ENCODE measurements at regions not wholly inside any gene's neighbourhood (a gene's known extent, or its start where the extent isn't known, plus 50 kb on each side); places are given as distances from the start of the nearest gene placed in this dataset.
"Not testable (repeated sequence)": the region's sequence is repeated elsewhere in the genome, so short reads cannot be mapped to it uniquely, and the experiment has no call there.

- ChIA-PET CTCF (no interaction called here), POLR2A (no interaction called here)
Measured at GRCh38 chr9:27800159-27800558, 226.9 kb upstream of the C9orf72 start.

- POLR2A ChIA-PET = no interaction called here
- CTCF ChIA-PET = no interaction called here
Measured at GRCh38 chr9:27800692-27801370, 227.6 kb upstream of the C9orf72 start.

GRCh38 chr9:27801545-27801944 is 228.3 kb upstream of the C9orf72 start:
- CTCF ChIA-PET = interaction anchor here (1.0 kb wide), 1 partner anchor 58 kb away, joined by 3 read pairs; no protein-coding TSS in a partner anchor
- POLR2A ChIA-PET = no interaction called here

DNA sequence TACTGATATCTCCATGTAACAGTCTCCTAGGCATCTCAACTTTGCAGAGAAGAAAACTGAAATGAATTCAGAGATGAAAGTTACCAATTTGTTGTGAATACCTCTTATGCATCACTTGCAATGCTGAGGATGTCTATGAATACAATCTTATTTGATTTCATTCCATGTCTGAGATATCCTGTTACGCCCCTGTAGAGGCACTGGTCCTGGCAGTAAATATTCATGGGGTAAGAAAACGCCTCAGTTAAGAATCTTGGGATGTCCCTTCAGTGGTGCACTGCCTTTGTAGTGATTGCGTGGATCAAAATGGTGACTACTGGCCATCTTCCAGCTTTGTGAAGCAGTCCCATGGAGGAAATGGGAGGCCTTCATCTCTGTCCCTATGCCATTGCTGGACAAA is 229.1 kb upstream of the C9orf72 start:
- POLR2A ChIA-PET = no interaction called here
- CTCF ChIA-PET = interaction anchor here (1.0 kb wide), 1 partner anchor 59 kb away, joined by 3 read pairs; no protein-coding TSS in a partner anchor

- ChIA-PET CTCF (no interaction called here), POLR2A (no interaction called here)
Measured at GRCh38 chr9:27808864-27809263, 235.6 kb upstream of the C9orf72 start.

DNA sequence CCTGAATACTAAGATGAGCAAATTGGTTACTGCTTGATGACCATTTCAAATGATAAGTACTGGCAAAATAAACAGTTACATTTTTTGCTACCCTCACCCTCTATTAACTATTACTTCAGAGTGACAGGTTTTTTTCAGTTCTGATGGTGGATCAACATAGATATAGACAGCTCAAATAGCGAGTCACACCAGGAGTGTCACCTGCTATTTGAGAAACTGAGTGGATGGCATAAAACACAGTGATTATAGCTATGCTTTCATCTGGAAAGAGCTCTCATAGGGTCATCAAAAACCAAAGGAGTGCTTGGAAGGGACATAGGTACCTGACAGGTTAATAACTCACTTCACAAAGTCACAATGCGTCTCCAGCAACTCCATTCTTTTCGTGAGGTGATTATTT is 244.5 kb upstream of the C9orf72 start:
- ChIA-PET POLR2A (no interaction called here), CTCF (no interaction called here)

DNA sequence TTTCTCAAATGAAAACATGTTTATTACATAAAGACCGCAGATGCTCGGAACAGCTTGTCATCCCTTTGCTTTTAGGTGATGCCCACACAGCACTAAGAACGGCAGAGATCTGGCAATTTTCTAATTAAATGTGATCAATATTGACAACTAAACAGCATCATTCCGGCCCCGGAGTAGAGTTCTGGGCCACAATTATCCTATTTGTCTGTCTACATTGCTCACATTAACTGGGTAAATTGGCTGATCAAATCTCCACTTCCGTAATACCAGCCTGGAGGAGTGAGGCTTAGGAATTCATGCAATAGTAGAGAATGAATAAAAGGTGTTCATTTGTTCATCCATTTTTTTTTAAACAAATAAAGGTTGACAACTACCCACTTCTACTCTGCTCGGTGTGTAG is 245.1 kb upstream of the C9orf72 start:
- POLR2A ChIA-PET = no interaction called here

GRCh38 chr9:27828908-27829307 is 255.6 kb upstream of the C9orf72 start:
- POLR2A ChIA-PET = no interaction called here

More for the DNA sequence above, 245.1 kb upstream of the C9orf72 start:
- CTCF ChIA-PET = no interaction called here

GRCh38 chr9:27829621-27830020 is 256.3 kb upstream of the C9orf72 start:
- POLR2A ChIA-PET = no interaction called here

More at GRCh38 chr9:27828908-27829307, 255.6 kb upstream of the C9orf72 start:
- CTCF ChIA-PET = interaction anchor here (0.5 kb wide), 1 partner anchor 212 kb away, joined by 8 read pairs; no protein-coding TSS in a partner anchor

DNA sequence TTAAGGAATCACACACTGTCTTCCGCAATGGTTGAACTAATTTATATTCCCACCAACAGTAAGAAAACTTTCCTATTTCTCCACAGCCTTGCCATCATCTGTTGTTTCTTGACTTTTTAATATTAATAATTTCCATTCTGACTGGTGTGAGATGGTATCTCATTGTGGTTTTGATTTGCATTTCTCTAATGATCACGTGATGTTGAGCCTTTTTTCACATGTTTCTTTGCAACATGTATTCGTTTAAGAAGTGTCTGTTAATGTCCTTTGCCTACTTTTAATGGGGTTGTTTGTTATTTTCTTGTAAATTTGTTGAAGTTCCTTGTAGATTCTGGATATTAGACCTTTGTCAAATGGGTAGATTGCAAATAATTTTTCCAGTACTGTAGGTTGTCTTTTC is 258.8 kb upstream of the C9orf72 start:
- POLR2A ChIA-PET, CTCF ChIA-PET: not testable (repeated sequence)

More at GRCh38 chr9:27829621-27830020, 256.3 kb upstream of the C9orf72 start:
- CTCF ChIA-PET = no interaction called here

- ChIA-PET POLR2A (no interaction called here), CTCF (no interaction called here)
Measured at GRCh38 chr9:27835286-27835685, 262.0 kb upstream of the C9orf72 start.

DNA sequence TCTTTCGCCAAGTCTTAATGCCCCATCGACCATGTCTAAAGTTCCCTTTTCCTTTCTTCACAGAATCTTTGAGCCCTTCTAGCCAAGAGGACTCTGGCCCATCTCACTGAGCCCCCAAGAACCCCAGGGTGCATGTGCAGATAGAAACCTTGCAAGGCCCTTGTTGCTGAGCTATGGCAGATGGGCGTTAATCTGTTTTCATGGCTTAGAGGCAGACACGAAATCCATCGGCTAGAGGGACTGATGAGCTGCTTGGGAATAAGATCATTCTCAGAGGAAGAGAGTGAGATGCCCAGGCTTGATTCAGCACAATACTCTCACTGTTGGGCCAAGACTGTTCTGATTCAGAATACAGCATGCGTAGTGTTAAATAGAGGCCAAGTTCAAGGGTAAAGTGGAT is 262.5 kb upstream of the C9orf72 start:
- ChIA-PET POLR2A (no interaction called here), CTCF (no interaction called here)

DNA sequence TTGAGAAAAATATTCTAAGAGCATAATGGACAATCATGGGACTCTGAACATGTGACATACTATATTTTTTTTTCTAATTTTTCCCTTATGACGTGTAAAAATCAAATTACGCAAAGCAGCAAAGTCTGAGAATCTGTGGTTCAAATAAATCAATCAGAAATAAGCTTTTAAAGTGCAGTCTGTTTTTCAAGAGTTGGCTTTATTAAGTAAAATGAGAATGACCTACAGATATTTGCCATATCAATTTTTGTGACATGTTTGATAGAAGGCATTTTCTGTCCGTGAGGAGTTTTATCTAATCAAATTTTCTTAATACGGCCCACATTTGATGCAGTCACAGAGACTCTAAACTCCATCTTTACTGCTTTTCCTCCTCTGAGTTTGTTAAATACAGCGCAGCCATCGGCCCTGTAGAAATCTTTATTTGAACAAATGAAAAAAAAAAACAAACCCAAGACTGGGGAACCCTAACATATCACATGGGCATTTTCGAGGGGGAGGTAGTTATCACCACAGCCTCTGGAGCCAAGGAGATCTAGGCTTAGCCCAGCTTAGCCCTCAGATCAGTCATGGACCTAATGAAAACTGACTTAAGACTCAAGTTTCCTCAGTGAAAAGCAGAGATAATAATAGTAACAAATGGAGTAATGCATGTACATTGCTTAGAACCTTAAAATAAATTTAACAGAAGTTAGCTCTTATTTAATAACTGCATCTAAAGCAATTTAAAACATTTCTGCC is 263.6 kb upstream of the C9orf72 start:
- ChIA-PET POLR2A (no interaction called here), CTCF (no interaction called here)

GRCh38 chr9:27838876-27839275 is 265.6 kb upstream of the C9orf72 start:
- ChIA-PET POLR2A (no interaction called here), CTCF (no interaction called here)

GRCh38 chr9:27839767-27840166 is 266.5 kb upstream of the C9orf72 start:
- POLR2A ChIA-PET, CTCF ChIA-PET: not testable (repeated sequence)

DNA sequence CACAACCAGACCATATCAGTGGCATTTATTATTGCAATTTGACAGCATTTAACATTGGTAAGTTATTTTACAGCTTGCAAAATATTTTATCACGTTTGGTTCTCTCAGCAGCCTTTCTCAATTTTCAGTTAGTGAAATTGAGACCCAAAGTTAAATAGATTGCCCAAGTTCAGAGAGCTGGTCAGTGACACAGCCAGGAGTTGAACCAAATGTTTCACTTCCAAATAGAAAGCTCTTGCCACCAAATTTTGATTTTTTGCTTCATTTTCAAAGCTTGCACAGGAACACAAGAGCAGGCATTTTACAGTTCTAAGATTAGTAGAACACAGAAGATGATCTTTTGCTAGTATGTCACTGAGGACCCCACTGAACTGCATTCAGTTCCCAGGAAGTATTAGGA is 271.5 kb upstream of the C9orf72 start:
- CTCF ChIA-PET = no interaction called here

GRCh38 chr9:27847380-27847779 is 274.1 kb upstream of the C9orf72 start:
- POLR2A ChIA-PET = no interaction called here
- CTCF ChIA-PET = no interaction called here

More for the DNA sequence above, 271.5 kb upstream of the C9orf72 start:
- POLR2A ChIA-PET = no interaction called here

DNA sequence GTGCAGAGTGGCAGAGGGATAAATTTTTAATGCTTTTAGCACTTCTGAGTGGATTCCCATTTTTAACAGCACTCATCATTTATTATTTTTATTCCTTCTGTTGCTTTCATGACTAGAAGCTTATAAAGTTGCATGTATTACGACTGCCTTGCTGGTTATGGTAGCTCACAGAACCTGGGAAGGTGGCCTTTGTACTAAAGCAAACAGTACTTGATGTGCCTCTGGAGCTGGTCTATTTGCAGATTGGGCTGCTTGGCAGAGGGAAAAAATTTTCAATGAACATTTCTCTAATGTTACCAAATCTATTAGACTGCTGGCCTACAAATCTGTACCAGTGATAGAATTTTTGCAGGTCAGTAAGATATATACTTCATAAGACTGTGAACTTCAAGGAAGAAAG is 274.5 kb upstream of the C9orf72 start:
- ChIA-PET CTCF (no interaction called here), POLR2A (no interaction called here)

DNA sequence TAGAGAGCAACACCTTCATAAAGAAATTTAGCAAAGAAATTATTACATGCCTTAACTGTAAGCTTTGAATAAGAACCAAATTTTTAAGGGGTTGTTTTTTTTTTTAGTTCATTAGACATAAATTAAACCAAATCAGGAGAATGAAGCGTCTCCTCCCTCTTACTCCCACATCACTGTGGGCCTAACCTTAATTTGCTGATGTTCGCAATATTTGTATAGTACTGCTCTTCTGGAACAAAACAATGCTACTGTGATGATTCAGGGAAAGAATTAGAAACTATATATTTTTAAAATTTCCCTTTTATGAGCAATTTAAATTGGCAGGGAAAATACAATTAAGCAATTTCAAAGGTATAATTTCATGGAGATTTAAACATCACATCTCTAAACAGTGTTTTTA is 275.0 kb upstream of the C9orf72 start:
- ChIA-PET CTCF (no interaction called here), POLR2A (no interaction called here)

GRCh38 chr9:27851858-27852257 is 278.6 kb upstream of the C9orf72 start:
- CTCF ChIA-PET = no interaction called here
- POLR2A ChIA-PET = no interaction called here

GRCh38 chr9:27853529-27853928 is 280.2 kb upstream of the C9orf72 start:
- ChIA-PET POLR2A (no interaction called here), CTCF (no interaction called here)

GRCh38 chr9:27856054-27856453 is 282.8 kb upstream of the C9orf72 start:
- CTCF ChIA-PET = no interaction called here
- POLR2A ChIA-PET = no interaction called here
